Caco-2 (cell line): ENCODE measurements at regions not wholly inside any gene's neighbourhood (a gene's known extent, or its start where the extent isn't known, plus 50 kb on each side); places are given as distances from the start of the nearest gene placed in this dataset.

Source experiments
- BruUV-seq: library from RNA; stranded (reverse); fragments of 400-500 nt; replicated peaks from 2 replicates; lab custom pipeline; 2021; lab: Mats Ljungman, UMichigan
- CTCF ChIA-PET: fragments of 300-600 bp; sonication (Branson Sonifier 250); formaldehyde crosslinking; loops from one replicate; lab custom pipeline; 2022; ENCODE audit warnings: antibody characterized with exemption; lab: Charles Lee
- POLR2A ChIA-PET: fragments of 300-600 bp; sonication (Branson Sonifier 250); formaldehyde crosslinking; loops from one replicate; lab custom pipeline; 2022; ENCODE audit warnings: antibody characterized with exemption; lab: Charles Lee
- DNase-seq, 2 experiments: peaks; one replicate each; pipeline versions ENCODE4 v3.0.0 to v3.0.0-alpha.2; 2020 to 2022
- H3K27me3 ChIP-seq: replicated peaks from 2 replicates; pipeline ENCODE4 v1.6.0; 2011; ENCODE audit warnings: low read length; ENCODE audit not compliant: control insufficient read depth, insufficient read depth
- H3K36me3 ChIP-seq: 2 replicates; pipeline ENCODE4 v1.5.1; 2011; ENCODE audit warnings: low read length; ENCODE audit not compliant: control insufficient read depth, insufficient read depth
- H3K4me1 ChIP-seq: fragments of 250-450 bp; sonication (Bioruptor Pico); 2 replicates; pipeline ENCODE4 v1.5.1; 2020; ENCODE audit warnings: mild to moderate bottlenecking
- H3K4me3 ChIP-seq: 2 replicates; pipeline ENCODE4 v1.5.1; 2011; ENCODE audit warnings: low read depth, mild to moderate bottlenecking, control low read depth, low read length
- H3K9me3 ChIP-seq: fragments of 250-450 bp; sonication (Bioruptor Pico); 2 replicates; pipeline ENCODE4 v1.5.1; 2020; ENCODE audit warnings: mild to moderate bottlenecking, moderate library complexity
- H3K27ac Mint-ChIP-seq: one replicate; pipeline ENCODE4 v1.8.0; 2022; ENCODE audit warnings: mixed read lengths; ENCODE audit not compliant: unreplicated experiment
- H3K27me3 Mint-ChIP-seq: one replicate; pipeline ENCODE4 v1.8.0; 2022; ENCODE audit warnings: mixed read lengths; ENCODE audit not compliant: insufficient read depth, unreplicated experiment
- H3K36me3 Mint-ChIP-seq: one replicate; pipeline ENCODE4 v1.8.0; 2022; ENCODE audit warnings: mild to moderate bottlenecking, mixed read lengths; ENCODE audit not compliant: insufficient read depth, unreplicated experiment
- H3K4me1 Mint-ChIP-seq: one replicate; pipeline ENCODE4 v1.8.0; 2022; ENCODE audit warnings: low read depth, mixed read lengths; ENCODE audit not compliant: unreplicated experiment
- H3K4me3 Mint-ChIP-seq: one replicate; pipeline ENCODE4 v1.8.0; 2022; ENCODE audit warnings: mild to moderate bottlenecking, moderate library complexity, mixed read lengths; ENCODE audit not compliant: unreplicated experiment
- H3K9me3 Mint-ChIP-seq: one replicate; pipeline ENCODE4 v1.8.0; 2022; ENCODE audit warnings: mixed read lengths; ENCODE audit not compliant: unreplicated experiment
- CTCF ChIP-seq, 2 experiments: fragments of 200-600 bp in 1 of 2; IDR thresholded peaks; 1 replicate in 1 of 2; 2 replicates in 1 of 2; pipeline versions ENCODE4 v1.5.1 to v1.8.0; 2011 to 2022; ENCODE audit warnings: antibody characterized with exemption in 1 of 2, control low read depth in 1 of 2, inconsistent platforms in 1 of 2, low read depth in 1 of 2, low read length in 1 of 2, mild to moderate bottlenecking in 1 of 2, moderate library complexity in 1 of 2; ENCODE audit not compliant: insufficient read depth in 1 of 2, severe bottlenecking in 1 of 2, unreplicated experiment in 1 of 2
- intact Hi-C: fragments of 100-400 bp; cut with micrococcal nuclease; formaldehyde crosslinking; loops from one replicate; pipeline ENCODE4 v1.10.0; 2022; ENCODE audit not compliant: unreplicated experiment

- ChIA-PET POLR2A (no interaction called here), CTCF (no interaction called here)
- no peaks in the 10 kb centered on the region for H3K4me1 Mint-ChIP-seq
- H3K27me3 Mint-ChIP-seq, result no peaks in the 10 kb centered on the region
- no peak for TF ChIP-seq CTCF (IDR thresholded peaks at IDR 0.05; ENCODE audit: insufficient read depth in 1 of 2, low read depth in 1 of 2, low read length in 1 of 2, severe bottlenecking in 1 of 2, unreplicated experiment in 1 of 2)
- no peaks in the 10 kb centered on the region for H3K27me3 ChIP-seq
- H3K36me3 ChIP-seq, result no peaks in the 10 kb centered on the region
- H3K27ac Mint-ChIP-seq, result no peak overlapping the region
- no TSS peak for BruUV-seq
- no peaks in the 10 kb centered on the region for H3K9me3 ChIP-seq
- no peak for DNase-seq
- no peaks in the 10 kb centered on the region for H3K36me3 Mint-ChIP-seq
- peaks cover 13% of the 10 kb centered on the region for H3K9me3 Mint-ChIP-seq
- no peak overlapping the region for H3K4me3 Mint-ChIP-seq
- no peak overlapping the region for H3K4me3 ChIP-seq
- intact Hi-C loops, result no loop called here
- no peaks in the 10 kb centered on the region for H3K4me1 ChIP-seq
These were observed 701.7 kb upstream of the TMEM132C start for GRCh38 chr12:127565241-127565640.

GRCh38 chr12:127567531-127567930, 699.4 kb upstream of the TMEM132C start:
- Histone ChIP-seq H3K9me3 (no peaks in the 10 kb centered on the region), H3K36me3 (no peaks in the 10 kb centered on the region), H3K27me3 (no peaks in the 10 kb centered on the region), H3K4me1 (no peaks in the 10 kb centered on the region), H3K4me3 (no peak overlapping the region)
- no TSS peak for BruUV-seq
- H3K4me3 Mint-ChIP-seq, result no peak overlapping the region
- ChIA-PET POLR2A (no interaction called here), CTCF (no interaction called here)
- H3K4me1 Mint-ChIP-seq, result no peaks in the 10 kb centered on the region
- TF ChIP-seq CTCF (IDR thresholded peaks at IDR 0.05; ENCODE audit: insufficient read depth in 1 of 2, low read depth in 1 of 2, low read length in 1 of 2, severe bottlenecking in 1 of 2, unreplicated experiment in 1 of 2), result no peak
- no peak for DNase-seq
- H3K36me3 Mint-ChIP-seq, result no peaks in the 10 kb centered on the region
- H3K9me3 Mint-ChIP-seq, result peaks cover 13% of the 10 kb centered on the region
- H3K27me3 Mint-ChIP-seq, result no peaks in the 10 kb centered on the region
- intact Hi-C loops, result no loop called here
- H3K27ac Mint-ChIP-seq, result no peak overlapping the region

GRCh38 chr12:127570387-127570786, 696.6 kb upstream of the TMEM132C start:
- no peak for DNase-seq
- intact Hi-C loops, result no loop called here
- no peaks in the 10 kb centered on the region for H3K4me1 Mint-ChIP-seq
- peaks cover 4% of the 10 kb centered on the region for H3K27me3 Mint-ChIP-seq
- no peaks in the 10 kb centered on the region for H3K4me1 ChIP-seq
- no peaks in the 10 kb centered on the region for H3K27me3 ChIP-seq
- no peak overlapping the region for H3K27ac Mint-ChIP-seq
- no peaks in the 10 kb centered on the region for H3K36me3 ChIP-seq
- no TSS peak for BruUV-seq
- H3K4me3 Mint-ChIP-seq, result no peak overlapping the region
- ChIA-PET POLR2A (no interaction called here), CTCF (no interaction called here)
- H3K4me3 ChIP-seq, result no peak overlapping the region
- no peaks in the 10 kb centered on the region for H3K9me3 ChIP-seq
- H3K36me3 Mint-ChIP-seq, result no peaks in the 10 kb centered on the region
- no peak for TF ChIP-seq CTCF (IDR thresholded peaks at IDR 0.05; ENCODE audit: insufficient read depth in 1 of 2, low read depth in 1 of 2, low read length in 1 of 2, severe bottlenecking in 1 of 2, unreplicated experiment in 1 of 2)
- peaks cover 13% of the 10 kb centered on the region for H3K9me3 Mint-ChIP-seq
